HG03280 (cell line): ENCODE measurements at regions not wholly inside any gene's neighbourhood (a gene's known extent, or its start where the extent isn't known, plus 50 kb on each side); places are given as distances from the start of the nearest gene placed in this dataset.

Source experiments
- ATAC-seq: cut with Tn5 transposase; IDR thresholded peaks from one replicate; pipeline ENCODE4 v1.9.1; 2021; ENCODE audit warnings: mild to moderate bottlenecking, moderate library complexity; ENCODE audit not compliant: unreplicated experiment

DNA sequence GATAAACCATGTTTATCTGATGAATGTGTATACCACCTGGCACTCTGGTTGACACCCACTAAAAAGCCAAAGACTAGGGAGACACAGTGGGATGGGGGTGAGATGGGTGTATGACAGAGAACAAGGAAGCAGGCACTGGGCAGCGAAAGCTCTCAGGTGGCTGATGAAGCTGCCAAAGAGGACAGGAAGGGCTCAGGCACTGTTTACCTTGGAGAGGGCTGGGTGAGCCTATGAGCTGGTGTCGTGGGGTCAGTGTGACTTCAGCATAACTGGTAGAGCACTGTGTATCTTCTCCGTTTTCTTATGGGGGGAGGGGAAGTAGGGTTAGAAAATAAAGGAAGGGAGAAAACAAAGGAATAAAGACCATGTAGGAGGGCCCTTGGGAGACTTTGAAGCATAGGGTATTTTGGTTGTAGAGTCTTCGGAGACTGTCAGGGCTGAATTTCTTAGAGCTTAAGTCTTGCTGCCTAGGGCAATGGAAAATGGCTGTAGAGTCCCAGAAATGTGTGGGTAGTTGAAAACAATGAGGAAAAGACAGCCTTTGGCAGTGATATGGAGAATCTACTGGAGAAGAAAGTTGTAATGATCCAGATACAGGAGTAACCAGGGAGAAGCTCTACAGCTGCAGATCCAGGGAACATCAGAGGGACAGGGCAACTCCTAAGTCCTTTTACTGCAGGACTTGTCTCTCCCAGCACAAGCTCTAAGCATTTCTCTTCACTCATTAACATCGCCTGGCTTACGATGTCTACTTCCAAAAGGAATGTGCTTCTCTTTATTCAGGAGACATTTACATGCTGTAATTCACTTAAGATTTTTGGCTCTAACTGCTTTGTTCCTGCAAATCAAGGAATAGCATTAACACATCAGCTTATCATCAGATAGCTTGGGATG lies 120.0 kb downstream of the AQP4 start:
- no peak for ATAC-seq

GRCh38 chr18:26741758-26742157 lies 123.7 kb downstream of the AQP4 start:
- no peak for ATAC-seq

GRCh38 chr18:26741048-26741447 lies 124.5 kb downstream of the AQP4 start:
- no peak for ATAC-seq

- ATAC-seq: no peak
Observed at GRCh38 chr18:26740396-26740795, 125.1 kb downstream of the AQP4 start.

DNA sequence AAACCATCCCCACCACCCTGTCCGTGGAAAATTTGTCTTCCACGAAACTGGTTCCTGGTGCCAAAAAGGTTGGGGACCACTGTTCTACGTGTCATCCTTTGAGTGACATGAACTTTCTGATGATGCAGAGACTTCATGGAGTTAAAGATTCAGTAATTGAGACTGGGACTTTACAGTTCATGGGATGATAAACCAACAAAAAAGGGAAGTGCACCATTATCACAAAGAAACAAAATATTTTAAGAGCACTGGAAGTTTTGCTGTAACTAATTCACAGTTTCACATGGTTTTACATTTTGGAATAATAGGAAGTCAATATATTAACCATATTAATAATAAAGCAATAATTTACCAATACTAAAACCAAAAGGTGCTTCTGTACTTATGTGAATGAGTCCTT lies 126.8 kb downstream of the AQP4 start:
- ATAC-seq: no peak

DNA sequence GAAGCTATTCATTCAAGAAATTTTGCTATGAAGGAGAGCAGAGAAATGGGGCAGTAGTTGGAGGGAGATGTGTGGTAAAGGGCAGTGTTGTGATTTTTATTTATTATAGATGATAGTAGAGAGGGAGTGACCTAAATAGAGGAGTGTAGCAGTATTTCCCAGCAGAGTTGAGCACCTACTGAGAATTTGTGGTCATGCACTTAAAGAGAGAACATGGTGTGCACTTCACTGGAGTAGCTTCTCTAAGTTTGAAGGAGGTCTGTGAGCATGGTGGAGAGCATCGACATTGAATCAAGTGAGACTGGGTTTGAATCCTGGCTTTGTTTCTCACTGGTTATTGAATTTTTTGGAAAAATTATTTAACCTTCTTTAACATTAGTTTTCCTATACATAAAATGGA lies 129.2 kb downstream of the AQP4 start:
- ATAC-seq: no peak

- ATAC-seq: no peak
Observed at GRCh38 chr18:26734760-26735159, 130.7 kb downstream of the AQP4 start.

DNA sequence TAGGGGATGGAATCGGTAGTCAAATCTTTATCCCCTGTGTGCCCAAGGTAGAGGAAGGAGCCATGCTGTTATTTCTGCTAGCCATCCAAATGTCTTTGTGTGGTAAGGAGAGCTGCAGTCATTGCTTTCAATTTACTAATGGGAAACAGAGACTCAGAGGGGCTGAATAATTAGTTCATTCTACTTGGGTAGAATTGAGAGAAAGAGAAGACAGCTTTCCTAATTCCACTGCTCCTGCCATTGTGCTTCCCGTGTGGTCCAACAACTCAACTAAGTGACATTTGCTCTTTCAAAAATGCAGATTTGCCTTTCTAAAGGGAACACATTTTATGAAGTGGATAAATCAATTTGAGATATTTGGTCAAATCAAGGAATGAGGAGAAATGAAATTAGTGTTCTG lies 136.1 kb downstream of the AQP4 start:
- no peak for ATAC-seq

DNA sequence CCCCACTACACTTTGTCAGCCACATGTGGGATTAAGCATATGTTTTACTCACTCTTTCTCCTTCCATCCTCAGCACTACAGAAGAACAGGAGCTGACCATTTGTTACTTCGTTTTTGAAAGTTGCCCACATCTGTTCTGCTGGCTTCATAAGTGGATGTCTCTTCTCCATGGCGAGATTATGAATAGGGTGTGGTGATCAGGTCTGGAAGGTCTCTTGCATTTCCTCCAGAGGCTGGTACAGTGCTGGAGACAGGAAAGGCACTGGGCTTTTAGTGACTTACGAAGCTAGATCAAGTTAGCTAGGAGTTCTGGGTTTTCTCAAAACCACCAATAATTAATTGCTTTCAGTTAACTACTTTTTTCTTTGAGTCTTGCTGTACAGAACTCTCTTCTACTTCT lies 136.5 kb downstream of the AQP4 start:
- ATAC-seq: no peak

GRCh38 chr18:26723981-26724380 lies 141.5 kb downstream of the AQP4 start:
- no peak for ATAC-seq

DNA sequence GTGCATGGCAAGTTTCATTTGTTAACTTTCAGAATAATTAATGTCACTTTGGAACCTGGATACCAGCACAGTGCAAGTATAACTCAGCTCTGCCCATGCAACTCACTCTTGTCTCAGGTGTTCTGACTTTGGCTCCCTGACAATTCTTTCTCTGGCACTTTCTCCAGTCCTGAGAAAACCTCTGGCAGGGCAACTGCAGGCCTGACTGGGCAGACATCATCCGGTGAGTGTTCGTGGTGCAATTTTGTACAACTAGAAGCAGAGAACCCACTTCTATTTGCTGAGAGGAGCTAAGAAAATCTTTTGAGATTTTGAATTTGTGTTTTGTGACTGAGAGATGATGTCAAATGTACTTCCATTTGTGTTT lies 143.0 kb downstream of the AQP4 start:
- ATAC-seq: no peak

DNA sequence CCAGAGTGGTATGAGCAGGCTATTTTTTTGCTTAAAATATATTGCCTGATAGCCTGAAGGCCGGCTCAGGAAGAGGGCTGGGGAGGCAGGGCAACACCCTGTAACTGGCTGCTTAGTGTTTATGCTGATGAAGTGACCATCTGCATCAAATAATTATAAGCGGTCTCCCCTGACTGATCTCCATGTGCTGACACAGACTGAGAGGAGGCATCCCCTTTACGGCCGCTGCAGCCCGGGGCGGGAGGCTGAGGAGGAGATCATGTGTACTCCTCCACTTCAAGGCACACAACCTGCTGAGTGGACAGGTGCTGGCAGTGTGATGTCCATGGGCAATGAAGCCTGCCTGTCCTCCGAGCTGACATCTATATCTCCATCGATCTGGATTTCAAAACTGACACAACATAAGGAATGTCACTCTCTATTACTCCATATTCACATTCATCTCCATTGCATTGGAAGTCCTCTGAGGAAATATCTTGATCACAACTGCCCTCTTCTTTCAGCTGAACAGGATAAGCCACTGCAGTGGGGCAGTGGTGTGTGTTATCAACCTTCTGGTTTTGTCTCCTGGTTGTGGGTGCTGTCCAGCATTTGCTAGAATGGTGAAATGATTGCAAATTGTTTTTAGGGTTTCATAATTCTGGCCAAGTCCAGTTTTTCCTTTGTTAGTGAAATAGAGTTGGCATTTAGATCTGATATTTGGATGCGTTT lies 143.5 kb downstream of the AQP4 start:
- no peak for ATAC-seq

DNA sequence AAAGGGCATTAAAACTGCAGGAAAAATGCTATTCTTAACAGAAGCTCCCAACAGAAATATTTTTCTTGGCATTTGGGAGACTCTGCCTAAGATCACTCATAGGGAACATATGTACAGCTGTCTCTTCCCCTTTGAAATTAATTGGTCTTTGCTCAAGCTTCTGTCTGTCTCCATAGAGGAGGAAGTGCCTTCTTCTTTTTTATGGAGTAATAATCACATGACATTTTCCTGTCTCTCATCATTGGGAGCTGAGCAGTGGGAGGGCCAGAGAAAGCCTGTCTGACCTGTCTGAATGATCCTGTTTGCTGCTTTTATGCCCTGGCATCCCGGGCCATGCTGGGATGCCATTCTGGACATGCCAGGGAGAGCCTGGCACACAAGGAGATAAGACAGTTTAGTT lies 145.6 kb downstream of the AQP4 start:
- no peak for ATAC-seq

DNA sequence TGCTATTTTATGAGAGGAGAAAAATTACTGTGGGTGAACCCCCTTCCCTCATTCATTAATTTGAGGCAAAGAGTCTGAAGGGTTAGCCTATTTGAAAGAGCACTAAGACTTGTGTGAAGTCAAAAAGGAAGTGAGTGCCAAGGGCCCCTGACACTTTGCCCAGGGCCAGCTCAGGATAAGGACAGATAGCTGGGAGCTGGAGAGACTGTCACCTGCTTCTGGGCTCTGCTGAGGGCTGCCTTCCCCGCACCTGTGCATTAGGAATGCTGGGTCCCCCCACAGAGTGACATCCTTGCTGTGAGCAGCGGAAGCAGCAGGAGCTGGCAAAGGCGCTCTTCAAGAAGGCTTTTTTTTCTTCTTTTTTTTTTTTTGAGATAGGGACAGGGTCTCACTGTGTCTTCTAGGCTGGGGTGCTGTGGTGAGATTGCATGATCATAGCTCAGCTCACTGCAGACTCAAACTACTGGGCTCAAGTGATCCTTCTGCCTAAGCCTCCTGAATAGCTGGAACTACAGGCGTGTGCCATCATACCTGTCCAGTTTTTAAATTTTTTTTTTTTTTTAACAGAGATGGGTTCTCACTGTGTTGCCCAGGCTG lies 148.3 kb downstream of the AQP4 start:
- no peak for ATAC-seq

- no peak for ATAC-seq
Observed at GRCh38 chr18:26714739-26715138, 150.8 kb downstream of the AQP4 start.

GRCh38 chr18:26711756-26712155 lies 153.8 kb downstream of the AQP4 start:
- ATAC-seq: no peak

GRCh38 chr18:26710470-26711096 lies 154.9 kb downstream of the AQP4 start:
- ATAC-seq: peak; percentile 59

DNA sequence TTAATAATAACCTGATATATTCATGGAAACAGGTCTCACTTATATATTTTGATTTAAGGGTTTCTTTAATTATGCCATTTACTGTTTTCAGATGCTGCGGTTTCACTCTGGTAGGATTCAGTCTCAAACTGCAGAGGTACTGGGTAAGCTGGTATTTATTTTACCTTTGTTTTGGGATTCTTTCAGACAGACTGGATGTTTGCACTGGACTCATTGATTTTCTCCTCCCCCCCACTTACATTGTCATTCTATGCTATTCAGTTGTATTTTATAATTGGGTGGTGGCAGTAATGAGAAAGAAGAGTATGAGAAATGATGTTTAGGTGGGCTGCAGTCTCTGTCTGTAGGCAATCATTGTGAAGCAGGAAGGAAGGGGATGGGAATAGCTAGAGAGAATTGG lies 155.6 kb downstream of the AQP4 start:
- no peak for ATAC-seq

DNA sequence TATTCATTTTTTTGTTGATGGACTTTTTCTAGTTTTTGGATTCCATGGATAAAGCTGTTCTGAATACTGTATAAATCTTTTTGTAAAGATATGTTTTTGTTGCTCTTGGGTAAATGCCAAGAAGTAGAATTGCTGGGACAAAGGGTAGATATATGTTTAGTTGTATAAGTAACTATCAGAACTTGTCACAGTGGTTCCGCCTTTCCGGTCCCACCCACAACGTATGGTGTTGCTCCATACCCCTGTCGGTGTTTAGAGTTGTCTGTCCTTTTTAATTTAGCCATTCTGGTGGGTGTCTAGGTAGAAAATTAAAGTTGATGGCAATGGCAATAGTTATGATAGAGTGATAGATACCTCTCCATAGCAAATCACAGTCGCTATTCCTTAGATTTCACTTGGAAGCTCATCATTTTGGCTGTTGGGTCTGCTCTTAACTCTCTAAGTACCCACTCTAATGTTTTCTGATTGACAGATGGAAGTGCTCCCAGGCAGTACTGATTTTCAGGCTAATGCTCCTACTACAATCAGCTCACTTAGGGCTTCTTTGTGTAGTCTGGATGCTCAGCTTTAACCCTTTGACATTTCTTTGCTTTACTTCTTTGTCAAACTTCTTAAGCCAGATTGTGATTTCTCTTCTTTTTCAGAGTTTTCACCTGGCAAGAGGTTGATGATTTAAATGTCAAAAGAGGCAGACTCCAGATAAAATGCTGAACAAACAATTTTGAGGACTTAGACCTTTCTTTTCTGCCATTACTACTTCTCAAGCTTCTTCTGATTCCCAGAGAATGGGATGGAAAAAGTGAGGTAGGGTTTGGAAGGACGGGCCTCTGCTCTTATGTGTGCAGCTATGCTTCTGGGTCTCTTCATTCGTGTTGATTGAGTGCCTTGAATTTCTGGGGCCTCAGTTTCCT lies 156.4 kb downstream of the AQP4 start:
- ATAC-seq: no peak

DNA sequence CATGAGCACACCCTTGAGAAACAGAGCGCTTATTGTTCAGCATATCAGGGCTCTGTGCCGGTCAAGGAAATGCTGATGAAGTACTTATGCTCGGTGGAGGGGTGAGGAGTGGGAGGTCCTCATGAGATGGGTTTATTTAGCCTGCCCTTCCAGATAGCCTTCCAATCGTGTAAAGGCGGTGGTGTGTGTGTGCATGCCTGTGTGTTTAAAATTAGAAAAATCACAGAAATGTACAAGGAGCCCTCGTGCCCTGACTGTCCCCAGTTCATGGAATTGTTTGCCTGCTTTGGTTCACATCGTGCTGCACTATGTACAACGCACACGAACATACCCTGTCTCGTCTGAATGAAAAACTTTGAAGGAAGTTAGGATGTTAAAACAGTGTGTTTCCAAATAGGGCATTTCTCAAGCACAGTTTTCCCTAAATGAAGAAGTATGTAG lies 158.6 kb downstream of the AQP4 start:
- no peak for ATAC-seq
